T47D (cell line): ENCODE measurements at regions not wholly inside any gene's neighbourhood (a gene's known extent, or its start where the extent isn't known, plus 50 kb on each side); places are given as distances from the start of the nearest gene placed in this dataset.

Experiments
- DNase-seq, 2 experiments: peaks; one replicate each; pipeline versions ENCODE4 v3.0.0 to v3.0.0-alpha.2; 2011 to 2012; ENCODE audit warnings: low read depth in 1 of 2, low spot score in 1 of 2
- JUND ChIP-seq: IDR thresholded peaks from 2 replicates; pipeline ENCODE4 v1.6.1; 2012; ENCODE audit warnings: low read depth
- in situ Hi-C: cut with HindIII; loops from 2 replicates; pipeline ENCODE4 v1.10.0; 2016; ENCODE audit warnings: low sequenced_read_pairs, low pct_unique_long_range_greater_than_20kb

DNA sequence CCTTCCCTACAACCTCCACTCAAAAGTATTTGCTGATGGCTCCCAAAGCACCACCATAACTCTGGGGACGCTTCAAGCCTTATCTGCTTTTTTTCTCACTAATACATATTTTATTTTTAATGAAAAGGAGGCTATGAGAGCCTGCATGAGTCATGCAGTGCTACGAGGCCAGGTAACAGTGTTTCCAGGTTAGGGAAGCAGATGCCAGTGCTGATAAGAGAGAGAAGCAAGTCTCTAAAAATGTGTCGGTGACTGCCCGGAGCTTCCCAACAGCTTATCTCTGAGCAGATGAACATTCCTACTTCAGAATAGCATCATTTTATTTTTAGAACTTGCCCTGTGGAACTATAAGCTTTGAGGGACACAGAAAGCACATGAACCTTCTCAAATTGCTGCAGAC lies 931.5 kb downstream of the CCSER2 start:
- TF ChIP-seq JUND: no peak
- peak in 1 of 2 experiments; percentile 15 for DNase-seq
- in situ Hi-C loops: no loop called here

DNA sequence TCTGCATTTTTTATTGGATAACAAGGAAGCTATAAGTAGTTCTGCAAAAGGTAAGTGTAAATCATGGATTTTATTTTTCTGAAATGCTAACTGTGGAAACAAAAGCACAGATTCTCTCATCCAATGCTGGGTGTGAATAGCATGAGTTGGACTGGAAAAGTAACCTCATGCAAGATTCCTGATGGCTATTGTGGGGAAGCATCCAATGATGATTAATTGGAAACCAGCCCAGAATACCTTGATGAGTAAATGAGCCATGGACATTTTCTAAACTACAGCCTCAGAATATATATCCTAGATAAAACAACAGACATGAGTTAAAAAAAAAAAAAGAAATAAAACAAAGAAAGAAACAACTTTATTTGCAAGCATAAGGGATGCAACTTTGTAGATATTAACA lies 934.6 kb downstream of the CCSER2 start:
- in situ Hi-C loops: no loop called here
- no peak for TF ChIP-seq JUND
- no peak for DNase-seq

DNA sequence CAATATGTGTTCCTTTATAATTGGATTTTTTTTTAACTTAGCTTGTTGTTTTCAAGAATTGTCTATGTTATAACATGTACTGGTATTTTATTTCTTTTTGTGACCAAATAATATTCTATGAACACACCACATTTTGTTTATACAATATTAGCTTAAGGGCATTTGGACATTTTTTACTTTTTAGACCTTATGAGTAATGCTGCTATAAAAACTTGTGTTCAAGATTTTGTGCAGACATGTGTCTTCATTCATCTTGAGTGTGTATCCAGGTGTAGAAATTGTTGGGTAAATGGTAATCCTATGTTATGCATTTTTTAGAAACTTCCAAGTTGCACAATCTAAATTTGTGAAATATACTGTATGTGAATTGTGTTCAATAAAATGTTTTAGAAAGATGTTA lies 936.7 kb downstream of the CCSER2 start:
- DNase-seq: no peak
- in situ Hi-C loops: no loop called here
- no peak for TF ChIP-seq JUND

DNA sequence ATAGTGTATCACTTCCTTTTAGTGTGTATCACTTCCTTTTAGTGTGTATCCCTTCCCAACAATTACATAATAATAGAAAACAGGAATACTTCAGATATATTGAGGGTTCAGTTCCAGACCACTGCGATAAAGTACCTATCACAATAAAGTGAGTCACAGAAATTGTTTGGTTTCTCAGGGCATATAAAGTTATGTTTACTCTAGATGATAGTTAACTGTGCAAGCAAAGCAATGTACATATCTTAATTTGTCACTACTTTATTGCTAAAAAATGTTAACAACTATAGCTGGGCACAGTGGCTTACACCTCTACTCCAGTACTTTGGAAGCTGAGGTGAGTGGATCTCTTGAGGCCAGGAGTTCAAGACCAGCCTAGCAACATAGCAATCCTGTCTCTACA lies 938.4 kb downstream of the CCSER2 start:
- TF ChIP-seq JUND: peak; percentile 87
- peak in 1 of 2 experiments; percentile 45 for DNase-seq
- in situ Hi-C loops: no loop called here

DNA sequence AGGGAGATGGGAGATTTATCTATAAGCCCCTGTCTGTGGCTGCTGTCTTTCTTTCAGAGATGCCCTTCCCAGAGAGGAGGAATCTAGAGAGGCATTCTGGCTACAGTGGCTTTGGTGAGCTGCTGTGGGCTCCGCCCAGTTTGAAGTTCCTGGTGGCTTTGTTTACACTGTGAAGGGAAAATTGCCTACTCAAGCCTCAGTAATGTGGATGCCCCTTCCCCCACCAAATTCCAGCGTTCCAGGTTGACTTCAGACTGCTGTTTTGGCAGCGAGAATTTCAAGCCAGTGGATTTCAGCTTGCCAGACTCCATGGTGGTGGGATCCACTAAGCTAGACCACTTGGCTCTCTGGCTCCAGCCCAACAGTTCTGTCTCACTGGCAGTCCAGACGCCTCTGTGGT lies 951.6 kb downstream of the CCSER2 start:
- peak in 1 of 2 experiments; percentile 88 for DNase-seq
- in situ Hi-C loops: no loop called here
- TF ChIP-seq JUND: no peak

DNA sequence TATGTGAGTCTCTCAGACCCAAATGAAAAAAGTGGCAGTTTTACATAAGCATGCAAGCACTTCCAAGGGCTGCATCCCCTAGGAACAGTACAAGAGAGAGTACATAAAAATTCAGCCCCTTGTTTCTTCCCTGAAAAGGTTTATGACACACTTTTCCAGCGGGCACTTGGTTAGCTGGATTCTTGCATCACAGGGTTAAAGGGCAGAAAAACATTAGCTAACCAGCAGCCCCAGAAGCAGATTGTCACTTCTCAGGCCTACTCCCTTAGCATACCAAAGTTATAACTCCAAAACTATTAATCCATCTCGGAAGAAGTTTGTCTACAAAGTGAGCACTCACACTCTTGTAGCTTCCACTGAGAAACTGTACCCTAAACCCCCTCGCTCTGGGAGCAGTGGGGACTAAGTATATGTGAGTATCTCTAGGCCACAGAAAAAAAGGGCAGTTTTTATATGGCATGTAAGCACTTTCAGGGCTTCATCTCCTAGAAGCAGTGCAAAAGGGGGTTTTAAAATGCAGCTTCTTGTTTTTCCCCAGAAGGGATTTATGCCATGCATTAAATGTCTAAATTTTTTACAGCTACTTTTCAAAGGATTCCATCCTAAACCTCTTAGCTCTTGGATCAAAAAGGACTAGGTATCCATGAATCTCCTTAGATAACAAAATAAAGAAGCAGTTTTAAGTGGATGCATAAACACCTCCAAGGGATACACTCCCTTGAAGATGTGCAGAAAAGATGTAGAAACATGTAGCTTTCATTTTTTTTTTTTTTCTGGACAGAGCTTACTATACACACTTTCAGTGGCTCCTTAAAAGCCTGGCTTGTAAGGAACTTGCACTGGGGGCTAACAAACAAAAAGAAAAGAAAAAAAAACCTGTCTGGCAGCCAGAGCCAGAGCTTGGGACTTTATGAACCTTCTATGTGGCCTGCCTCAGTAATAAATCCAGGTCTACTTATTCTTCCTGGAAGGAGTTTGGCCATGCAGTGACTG lies 956.7 kb downstream of the CCSER2 start:
- DNase-seq: no peak
- in situ Hi-C loops: no loop called here
- TF ChIP-seq JUND: no peak

DNA sequence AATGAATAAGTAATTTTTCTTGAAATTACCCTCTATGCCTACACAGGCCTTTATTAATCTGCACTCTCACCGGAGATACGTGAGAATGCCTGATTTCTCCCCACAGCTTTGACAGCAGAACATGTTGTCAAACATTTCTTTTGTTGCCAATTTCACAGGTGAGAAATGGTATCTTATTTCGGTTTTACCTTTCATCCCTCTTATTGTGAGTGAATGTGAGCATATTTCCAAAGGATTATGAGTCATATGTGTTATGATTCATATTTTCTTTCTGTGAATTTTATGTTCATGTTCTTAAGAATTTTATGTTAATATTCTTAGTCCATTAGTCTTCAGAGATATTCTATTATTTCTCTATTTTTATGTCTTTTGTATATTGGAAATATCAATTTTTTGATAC lies 965.1 kb downstream of the CCSER2 start:
- no peak for TF ChIP-seq JUND
- no peak for DNase-seq
- in situ Hi-C loops: no loop called here

DNA sequence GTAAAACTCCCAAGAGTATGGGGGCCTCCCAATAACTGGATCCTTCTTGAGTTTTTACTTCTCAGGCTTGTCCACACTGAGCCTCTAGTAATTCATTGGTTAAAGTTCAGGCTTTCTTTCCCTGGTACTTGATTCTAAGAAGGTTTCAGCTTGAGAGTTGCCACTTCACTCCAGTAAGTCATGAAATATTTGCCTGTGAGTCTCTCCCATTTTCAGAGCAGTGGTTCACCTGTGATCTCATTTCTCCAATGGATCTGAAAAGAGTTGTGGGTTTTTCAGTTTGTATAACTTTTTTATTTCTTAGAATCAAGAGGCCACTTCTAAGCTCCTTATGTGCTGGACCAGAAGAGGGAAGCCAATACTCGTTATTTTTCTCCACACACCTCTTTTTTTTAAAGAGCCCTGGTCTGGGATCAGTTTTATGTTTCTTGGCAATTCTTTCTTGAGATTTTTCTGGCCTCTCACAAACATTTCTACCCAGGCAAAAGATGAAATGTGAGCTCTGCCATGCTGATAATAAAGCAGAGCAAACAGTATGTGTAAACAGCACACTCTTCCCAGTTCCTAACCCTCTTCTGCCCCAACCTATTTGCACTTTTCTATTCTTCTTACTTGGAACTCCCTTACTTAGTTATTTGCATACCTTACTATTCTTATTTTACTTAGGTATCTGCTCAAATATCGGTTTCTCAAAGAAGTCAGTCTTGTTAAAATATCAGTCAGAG lies 983.4 kb downstream of the CCSER2 start:
- TF ChIP-seq JUND: no peak
- in situ Hi-C loops: no loop called here
- peak in 1 of 2 experiments; percentile 22 for DNase-seq

DNA sequence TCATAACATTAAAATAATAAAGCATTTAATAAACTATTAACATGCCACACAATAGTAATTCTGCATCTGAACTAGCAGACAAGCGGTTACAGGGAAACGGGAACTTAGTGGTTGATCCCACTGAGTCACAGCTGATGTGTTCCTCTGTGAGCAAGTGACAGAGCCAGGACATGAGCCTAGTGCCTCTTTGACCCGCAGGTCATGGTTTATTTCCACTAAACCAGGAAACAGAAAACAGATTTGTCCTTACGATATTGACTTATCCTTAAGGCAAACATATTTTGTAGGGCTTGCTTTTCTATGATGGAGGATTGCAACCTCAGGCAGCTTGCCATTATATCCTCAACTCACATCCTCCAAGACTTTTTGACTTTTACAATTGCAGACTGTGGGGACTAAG lies 987.3 kb downstream of the CCSER2 start:
- TF ChIP-seq JUND: no peak
- in situ Hi-C loops: no loop called here
- peak in 1 of 2 experiments; percentile 33 for DNase-seq

DNA sequence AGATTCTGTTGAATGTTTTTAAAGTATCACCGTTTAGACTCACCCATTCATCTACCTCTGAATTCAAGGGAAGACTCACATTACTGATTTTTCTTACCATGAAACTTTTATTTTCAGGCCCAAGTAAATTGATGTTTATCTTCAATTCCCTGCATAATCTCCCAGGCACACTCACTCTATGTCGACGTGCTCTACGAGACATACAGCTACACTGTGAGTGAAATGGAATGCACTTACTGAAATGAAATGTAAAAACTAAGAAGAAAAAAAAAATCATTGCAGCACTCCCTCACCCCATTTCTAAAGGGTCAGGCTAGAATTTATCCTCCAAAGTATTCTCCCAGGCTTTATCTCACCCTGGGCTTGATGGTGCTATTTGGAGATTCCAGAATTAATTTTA lies 987.9 kb downstream of the CCSER2 start:
- in situ Hi-C loops: no loop called here
- no peak for DNase-seq
- TF ChIP-seq JUND: no peak

DNA sequence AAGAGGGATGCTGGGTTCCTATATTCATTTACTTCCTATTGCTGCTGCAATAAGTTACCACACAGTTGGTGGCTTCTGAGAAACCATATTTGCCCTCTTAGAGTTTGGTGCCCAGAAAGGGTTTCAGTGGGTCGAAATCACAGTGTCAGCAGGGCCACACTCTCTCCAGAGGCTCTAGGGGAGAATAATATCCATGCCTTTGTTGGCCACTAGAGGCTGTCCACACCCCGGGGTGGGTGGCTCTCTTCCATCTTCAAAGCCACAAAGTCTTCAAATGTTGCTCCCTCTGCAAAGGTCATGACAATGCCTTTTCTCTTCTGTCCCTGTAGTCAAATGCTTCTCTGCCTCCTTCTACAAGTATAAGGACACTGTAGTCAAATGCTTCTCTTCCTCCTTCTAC lies 989.4 kb downstream of the CCSER2 start:
- in situ Hi-C loops: no loop called here
- TF ChIP-seq JUND: no peak
- DNase-seq: peak in 1 of 2 experiments; percentile 33

DNA sequence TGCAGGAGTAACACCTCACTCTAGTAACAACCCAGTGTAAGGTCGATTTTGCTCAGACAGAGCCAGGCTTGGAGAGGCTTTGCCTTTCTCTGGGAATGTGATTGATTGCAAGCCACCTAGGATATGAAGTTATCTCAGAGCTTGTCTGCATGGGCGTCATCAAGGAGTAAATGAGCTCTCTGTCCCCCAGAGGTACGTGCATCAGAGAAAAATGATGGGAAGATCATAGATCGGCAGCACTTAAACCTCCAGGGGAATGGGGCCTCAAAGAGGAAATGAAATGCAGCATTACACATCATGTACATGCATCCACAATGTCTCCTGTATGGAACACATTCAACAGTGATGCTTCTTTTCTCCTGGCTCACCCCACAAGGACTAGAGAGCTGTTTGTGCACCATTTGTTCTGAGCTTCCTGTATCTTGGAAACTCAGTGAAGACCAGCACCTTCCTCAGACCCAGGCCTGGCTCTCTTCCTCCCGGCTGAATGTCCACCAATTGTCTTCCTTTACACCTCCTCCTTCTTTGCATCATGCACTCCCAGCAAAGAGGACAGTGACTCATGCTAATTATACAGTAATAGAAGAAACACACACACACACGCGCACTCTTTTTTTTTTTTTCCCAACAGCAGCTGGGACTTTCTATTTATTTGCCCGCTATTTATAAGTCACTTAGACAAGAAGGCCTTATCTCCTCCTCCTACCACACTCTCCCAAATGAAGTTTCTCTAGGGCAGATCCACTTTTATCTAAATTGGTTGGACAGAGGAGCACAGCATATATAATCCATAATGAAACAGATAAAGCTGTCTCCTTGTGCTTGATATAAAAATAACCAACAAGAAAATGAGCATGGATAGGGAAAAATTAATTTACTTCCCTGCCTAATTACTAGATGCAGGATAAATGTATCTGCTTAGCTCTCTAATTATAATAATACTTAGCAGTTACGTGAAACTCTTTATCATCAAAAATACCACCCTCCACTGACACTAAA lies 990.7 kb downstream of the CCSER2 start:
- in situ Hi-C loops: no loop called here
- TF ChIP-seq JUND: no peak
- no peak for DNase-seq
